HG03442 (cell line): ENCODE measurements at regions not wholly inside any gene's neighbourhood (a gene's known extent, or its start where the extent isn't known, plus 50 kb on each side); places are given as distances from the start of the nearest gene placed in this dataset.
"Not testable (repeated sequence)": the region's sequence is repeated elsewhere in the genome, so short reads cannot be mapped to it uniquely, and the experiment has no call there.

Experiments used
- ATAC-seq: cut with Tn5 transposase; IDR thresholded peaks from one replicate; pipeline ENCODE4 v1.9.1; 2021; ENCODE audit warnings: mild to moderate bottlenecking, moderate library complexity; ENCODE audit not compliant: unreplicated experiment

GRCh38 chr11:45413156-45413858, 127.2 kb upstream of the SYT13 start:
- ATAC-seq, result no peak

GRCh38 chr11:45412521-45412920, 126.4 kb upstream of the SYT13 start:
- ATAC-seq, result no peak

GRCh38 chr11:45412051-45412471, 125.9 kb upstream of the SYT13 start:
- no peak for ATAC-seq

- no peak for ATAC-seq
These were observed 125.2 kb upstream of the SYT13 start for GRCh38 chr11:45411228-45411946.

GRCh38 chr11:45410391-45411227, 124.5 kb upstream of the SYT13 start:
- no peak for ATAC-seq

GRCh38 chr11:45409587-45409986, 123.4 kb upstream of the SYT13 start:
- ATAC-seq, result no peak

- ATAC-seq, result no peak
These were observed 121.1 kb upstream of the SYT13 start for GRCh38 chr11:45407226-45407625.

- ATAC-seq, result no peak
These were observed 120.0 kb upstream of the SYT13 start for GRCh38 chr11:45405916-45406670.

- not testable (repeated sequence) for ATAC-seq
These were observed 117.4 kb upstream of the SYT13 start for GRCh38 chr11:45403521-45403920.

- ATAC-seq, result no peak
These were observed 116.0 kb upstream of the SYT13 start for GRCh38 chr11:45402049-45402630.

- no peak for ATAC-seq
These were observed 114.5 kb upstream of the SYT13 start for GRCh38 chr11:45400591-45400990.

- no peak for ATAC-seq
These were observed 113.0 kb upstream of the SYT13 start for GRCh38 chr11:45399166-45399565.

- no peak for ATAC-seq
These were observed 112.2 kb upstream of the SYT13 start for GRCh38 chr11:45398325-45398724.

GRCh38 chr11:45396394-45396793, 110.3 kb upstream of the SYT13 start:
- ATAC-seq, result no peak

- ATAC-seq, result no peak
These were observed 109.8 kb upstream of the SYT13 start for GRCh38 chr11:45395947-45396346.

- no peak for ATAC-seq
These were observed 109.3 kb upstream of the SYT13 start for GRCh38 chr11:45395421-45395820.

- ATAC-seq, result no peak
These were observed 108.3 kb upstream of the SYT13 start for GRCh38 chr11:45394294-45395085.

GRCh38 chr11:45393826-45394225, 107.7 kb upstream of the SYT13 start:
- ATAC-seq, result no peak

GRCh38 chr11:45393334-45393733, 107.2 kb upstream of the SYT13 start:
- ATAC-seq, result no peak
